ENCODE measurements at regions not wholly inside any gene's neighbourhood (a gene's known extent, or its start where the extent isn't known, plus 50 kb on each side); places are given as distances from the start of the nearest gene placed in this dataset.

GRCh38 chr11:29842061-29842460 is 174.8 kb downstream of the KCNA4 start:
- no peak for TF ChIP-seq CTCF (IDR thresholded peaks at IDR 0.05; ENCODE audit: control extremely low read depth, extremely low read depth)
- 76 to 86% methylated on average over 3 of the region's 3 CpGs for WGBS, 2 donors
- DNase-seq = no peak
- ATAC-seq (ENCODE audit: insufficient read depth, low FRiP score) = no peak
- Histone ChIP-seq H3K27ac (ENCODE audit: low read depth in 1 of 2, low read length in 1 of 2) (no peak overlapping the region), H3K4me3 (no peak overlapping the region), H3K4me1 (ENCODE audit: control insufficient read depth in 5 of 5, insufficient read depth in 5 of 5, low read length in 5 of 5) (no peaks in the 10 kb centered on the region), H3K9ac (ENCODE audit: insufficient read depth in 1 of 2, low read length in 2 of 2) (no peak overlapping the region), H3K36me3 (ENCODE audit: control insufficient read depth in 4 of 4, insufficient read depth in 4 of 4, low read length in 4 of 4) (no peaks in the 10 kb centered on the region), H3K9me3 (ENCODE audit: control insufficient read depth in 4 of 4, insufficient read depth in 3 of 4, low read length in 3 of 4) (no peaks in the 10 kb centered on the region), H3K27me3 (ENCODE audit: control insufficient read depth in 3 of 3, insufficient read depth in 3 of 3, low read length in 2 of 3) (no peaks in the 10 kb centered on the region)

DNA sequence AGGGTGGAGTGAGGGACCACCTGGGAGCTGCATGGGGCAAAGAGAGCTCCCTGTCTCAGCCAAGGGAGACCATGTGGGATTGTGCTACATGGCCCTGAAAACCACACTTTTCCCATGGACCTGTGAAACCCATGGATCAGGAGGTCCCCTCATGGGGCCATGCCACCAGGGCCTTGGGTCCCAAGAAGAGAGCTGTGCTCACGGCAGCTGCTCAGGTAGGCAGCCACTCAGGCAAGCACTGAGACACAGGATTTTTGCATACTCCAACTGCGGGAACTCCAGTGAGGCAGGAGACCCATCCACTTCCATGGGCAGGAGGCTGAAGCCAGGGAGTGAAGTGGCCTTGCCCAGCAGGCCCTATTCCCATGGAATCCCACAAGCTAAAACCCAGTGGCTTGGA is 190.0 kb downstream of the KCNA4 start:
- DNase-seq (no peak), ATAC-seq (ENCODE audit: insufficient read depth, low FRiP score) (no peak)
- Histone ChIP-seq H3K27ac (ENCODE audit: low read depth in 1 of 2, low read length in 1 of 2) (no peak overlapping the region), H3K9ac (ENCODE audit: insufficient read depth in 1 of 2, low read length in 2 of 2) (no peak overlapping the region), H3K4me1 (ENCODE audit: control insufficient read depth in 5 of 5, insufficient read depth in 5 of 5, low read length in 5 of 5) (no peaks in the 10 kb centered on the region), H3K27me3 (ENCODE audit: control insufficient read depth in 3 of 3, insufficient read depth in 3 of 3, low read length in 2 of 3) (no peaks in the 10 kb centered on the region), H3K9me3 (ENCODE audit: control insufficient read depth in 4 of 4, insufficient read depth in 3 of 4, low read length in 3 of 4) (peaks cover 0 to under 1% (median 0%) of the 10 kb centered on the region in 4 donors), H3K4me3 (no peak overlapping the region), H3K36me3 (ENCODE audit: control insufficient read depth in 4 of 4, insufficient read depth in 4 of 4, low read length in 4 of 4) (no peaks in the 10 kb centered on the region)
- WGBS, 2 donors = 89 to 92% methylated on average over 2 of the region's 2 CpGs
- TF ChIP-seq CTCF (IDR thresholded peaks at IDR 0.05; ENCODE audit: control extremely low read depth, extremely low read depth) = no peak

GRCh38 chr11:29816359-29816758 is 200.5 kb downstream of the KCNA4 start:
- H3K36me3 ChIP-seq (ENCODE audit: control insufficient read depth in 4 of 4, insufficient read depth in 4 of 4, low read length in 4 of 4) = no peaks in the 10 kb centered on the region
- DNase-seq = no peak
- peaks cover 0 to 7% (median 0%) of the 10 kb centered on the region in 4 donors for H3K9me3 ChIP-seq (ENCODE audit: control insufficient read depth in 4 of 4, insufficient read depth in 3 of 4, low read length in 3 of 4)
- H3K9ac ChIP-seq (ENCODE audit: insufficient read depth in 1 of 2, low read length in 2 of 2) = no peak overlapping the region
- no peak overlapping the region for H3K27ac ChIP-seq (ENCODE audit: low read depth in 1 of 2, low read length in 1 of 2)
- ATAC-seq (ENCODE audit: insufficient read depth, low FRiP score) = no peak
- TF ChIP-seq CTCF (IDR thresholded peaks at IDR 0.05; ENCODE audit: control extremely low read depth, extremely low read depth) = no peak
- H3K4me1 ChIP-seq (ENCODE audit: control insufficient read depth in 5 of 5, insufficient read depth in 5 of 5, low read length in 5 of 5) = no peaks in the 10 kb centered on the region
- H3K27me3 ChIP-seq (ENCODE audit: control insufficient read depth in 3 of 3, insufficient read depth in 3 of 3, low read length in 2 of 3) = no peaks in the 10 kb centered on the region
- H3K4me3 ChIP-seq = no peak overlapping the region
- 77 to 85% methylated on average over 2 of the region's 2 CpGs for WGBS, 2 donors

DNA sequence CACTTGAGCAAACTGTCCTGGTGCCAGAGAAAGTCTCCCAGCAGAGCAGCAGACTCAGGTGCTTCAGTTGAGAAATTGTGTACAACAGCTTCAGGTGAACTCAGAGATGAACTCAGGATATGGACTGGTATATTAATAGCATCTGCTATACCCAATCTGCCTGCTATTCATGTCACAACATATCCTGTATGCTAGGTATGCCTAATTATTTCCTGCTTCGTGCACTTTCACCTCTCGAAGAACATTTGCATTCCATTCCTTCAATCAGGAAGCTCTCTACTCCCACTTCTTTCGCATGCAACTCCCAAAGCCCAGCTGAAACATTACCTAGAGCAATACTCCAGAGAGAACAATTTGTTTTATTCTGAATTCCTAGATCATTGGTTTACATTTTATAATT is 207.7 kb downstream of the KCNA4 start:
- Histone ChIP-seq H3K27ac (ENCODE audit: low read depth in 1 of 2, low read length in 1 of 2) (no peak overlapping the region), H3K27me3 (ENCODE audit: control insufficient read depth in 3 of 3, insufficient read depth in 3 of 3, low read length in 2 of 3) (no peaks in the 10 kb centered on the region), H3K4me1 (ENCODE audit: control insufficient read depth in 5 of 5, insufficient read depth in 5 of 5, low read length in 5 of 5) (no peaks in the 10 kb centered on the region), H3K4me3 (no peak overlapping the region), H3K36me3 (ENCODE audit: control insufficient read depth in 4 of 4, insufficient read depth in 4 of 4, low read length in 4 of 4) (no peaks in the 10 kb centered on the region), H3K9me3 (ENCODE audit: control insufficient read depth in 4 of 4, insufficient read depth in 3 of 4, low read length in 3 of 4) (no peaks in the 10 kb centered on the region), H3K9ac (ENCODE audit: insufficient read depth in 1 of 2, low read length in 2 of 2) (no peak overlapping the region)
- 41 to 59% methylated on average over 3 of the region's 3 CpGs for WGBS, 2 donors
- no peak for ATAC-seq (ENCODE audit: insufficient read depth, low FRiP score)
- DNase-seq = no peak
- no peak for TF ChIP-seq CTCF (IDR thresholded peaks at IDR 0.05; ENCODE audit: control extremely low read depth, extremely low read depth)

All from lung (tissue), 11 donors.